Esophagus squamous epithelium (tissue), 4 donors: ENCODE measurements at regions not wholly inside any gene's neighbourhood (a gene's known extent, or its start where the extent isn't known, plus 50 kb on each side); places are given as distances from the start of the nearest gene placed in this dataset.

Experiments
- POLR2A ChIP-seq, 4 donors: fragments of 450-650 bp; IDR thresholded peaks; one replicate each; pipeline ENCODE4 v1.6.1; 2017; ENCODE audit warnings: antibody characterized with exemption in 4 of 4, mild to moderate bottlenecking in 4 of 4, moderate library complexity in 3 of 4
- TF ChIP-seq, protein P1 (sequence below), 6 experiments: fragments of 450-650 bp in 4 of 6; fragments of 200-600 bp in 2 of 6; sonication (generic) in 2 of 6; IDR thresholded peaks; one replicate each; pipeline ENCODE4 v1.5.1; 2016 to 2019; ENCODE audit warnings: antibody characterized with exemption in 6 of 6, mild to moderate bottlenecking in 4 of 6, moderate library complexity in 4 of 6

DNA sequence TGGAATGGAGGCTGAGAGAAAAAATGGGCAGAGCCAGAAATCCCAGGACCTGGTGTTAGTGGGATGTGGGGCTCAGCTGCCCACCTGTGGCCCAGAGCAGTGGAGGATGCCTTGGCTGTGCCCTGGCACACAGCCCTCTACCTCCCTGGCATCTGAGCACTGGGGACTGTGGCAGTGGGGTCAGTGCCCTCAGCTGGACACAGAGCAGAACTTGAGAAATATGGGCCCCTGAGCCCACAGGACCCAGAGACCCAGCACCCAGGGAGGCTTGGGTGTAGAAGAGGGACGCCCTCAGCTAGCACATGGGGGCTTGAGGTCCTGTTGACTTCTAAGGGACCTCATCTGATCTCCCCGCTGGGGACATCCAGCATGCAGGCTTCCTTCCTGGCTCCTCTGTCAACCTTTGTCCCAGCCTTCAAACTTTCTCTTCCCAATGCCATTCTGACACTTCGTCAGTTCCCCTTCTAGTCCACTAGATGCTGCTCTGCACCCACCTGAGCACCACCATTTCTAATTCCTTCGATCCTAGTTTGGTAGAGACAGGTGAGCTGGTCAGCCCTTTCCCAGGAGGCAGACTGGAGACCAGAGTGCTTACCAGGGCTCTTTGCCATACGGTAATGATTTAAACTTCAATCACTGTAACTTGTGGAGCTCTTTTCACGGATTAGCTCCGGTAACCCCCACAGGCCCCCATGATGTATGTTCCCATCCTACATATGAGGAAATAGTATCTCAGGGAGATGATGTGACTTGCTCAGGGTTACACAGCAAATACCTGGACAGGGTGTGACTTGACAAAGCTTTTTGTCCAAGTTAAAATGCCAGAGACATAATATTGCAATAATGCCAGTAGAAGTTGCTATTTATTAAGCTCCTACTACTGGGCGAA is 143.7 kb downstream of the ASCL4 start:
- TF ChIP-seq, protein P1, sequence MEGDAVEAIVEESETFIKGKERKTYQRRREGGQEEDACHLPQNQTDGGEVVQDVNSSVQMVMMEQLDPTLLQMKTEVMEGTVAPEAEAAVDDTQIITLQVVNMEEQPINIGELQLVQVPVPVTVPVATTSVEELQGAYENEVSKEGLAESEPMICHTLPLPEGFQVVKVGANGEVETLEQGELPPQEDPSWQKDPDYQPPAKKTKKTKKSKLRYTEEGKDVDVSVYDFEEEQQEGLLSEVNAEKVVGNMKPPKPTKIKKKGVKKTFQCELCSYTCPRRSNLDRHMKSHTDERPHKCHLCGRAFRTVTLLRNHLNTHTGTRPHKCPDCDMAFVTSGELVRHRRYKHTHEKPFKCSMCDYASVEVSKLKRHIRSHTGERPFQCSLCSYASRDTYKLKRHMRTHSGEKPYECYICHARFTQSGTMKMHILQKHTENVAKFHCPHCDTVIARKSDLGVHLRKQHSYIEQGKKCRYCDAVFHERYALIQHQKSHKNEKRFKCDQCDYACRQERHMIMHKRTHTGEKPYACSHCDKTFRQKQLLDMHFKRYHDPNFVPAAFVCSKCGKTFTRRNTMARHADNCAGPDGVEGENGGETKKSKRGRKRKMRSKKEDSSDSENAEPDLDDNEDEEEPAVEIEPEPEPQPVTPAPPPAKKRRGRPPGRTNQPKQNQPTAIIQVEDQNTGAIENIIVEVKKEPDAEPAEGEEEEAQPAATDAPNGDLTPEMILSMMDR (IDR thresholded peaks at IDR 0.05) = peak in 5 of 6 experiments; percentile 39 to 73 (median 58)
- no peak for TF ChIP-seq POLR2A (IDR thresholded peaks at IDR 0.05)
